Mesendoderm (in vitro differentiated cells): ENCODE measurements at regions not wholly inside any gene's neighbourhood (a gene's known extent, or its start where the extent isn't known, plus 50 kb on each side); places are given as distances from the start of the nearest gene placed in this dataset.
"Not testable (repeated sequence)": the region's sequence is repeated elsewhere in the genome, so short reads cannot be mapped to it uniquely, and the experiment has no call there.

Experiments used
- DNase-seq: peaks from one replicate; pipeline ENCODE4 v3.0.0; 2013
- H2AK5ac ChIP-seq: 2 replicates; pipeline ENCODE4 v1.6.1; 2013; ENCODE audit warnings: low read length, inconsistent platforms
- H2BK120ac ChIP-seq: 2 replicates; pipeline ENCODE4 v1.6.1; 2013; ENCODE audit warnings: low read depth, mild to moderate bottlenecking, low read length, moderate library complexity, mixed read lengths
- H2BK15ac ChIP-seq: replicated peaks from 2 replicates; pipeline ENCODE4 v1.6.1; 2013; ENCODE audit warnings: low read depth, mild to moderate bottlenecking, moderate library complexity
- H2BK5ac ChIP-seq: 2 replicates; pipeline ENCODE4 v1.6.1; 2013; ENCODE audit warnings: low read length, inconsistent platforms
- H3K18ac ChIP-seq: 2 replicates; pipeline ENCODE4 v1.6.1; 2013; ENCODE audit warnings: mild to moderate bottlenecking, low read length, mixed read lengths
- H3K23ac ChIP-seq: one replicate; pipeline ENCODE4 v1.6.1; 2013; ENCODE audit warnings: low read length
- H3K27ac ChIP-seq: 2 replicates; pipeline ENCODE4 v1.5.1; 2013; ENCODE audit warnings: low read depth, mild to moderate bottlenecking, inconsistent platforms, low read length, moderate library complexity
- H3K27me3 ChIP-seq: 2 replicates; pipeline ENCODE4 v1.6.1; 2013; ENCODE audit warnings: low read length, control low read depth, mild to moderate bottlenecking, inconsistent platforms; ENCODE audit not compliant: insufficient read depth, poor library complexity
- H3K36me3 ChIP-seq: 2 replicates; pipeline ENCODE4 v1.6.1; 2013; ENCODE audit warnings: low read length, inconsistent platforms; ENCODE audit not compliant: control insufficient read depth, insufficient read depth
- H3K4ac ChIP-seq: one replicate; pipeline ENCODE4 v1.6.1; 2013; ENCODE audit warnings: low read depth, mild to moderate bottlenecking, low read length, moderate library complexity
- H3K4me1 ChIP-seq: 2 replicates; pipeline ENCODE4 v1.6.1; 2013; ENCODE audit warnings: low read depth, low read length, inconsistent platforms; ENCODE audit not compliant: control insufficient read depth
- H3K4me2 ChIP-seq: 2 replicates; pipeline ENCODE4 v1.6.1; 2013; ENCODE audit warnings: low read length
- H3K4me3 ChIP-seq: 2 replicates; pipeline ENCODE4 v1.5.1; 2013; ENCODE audit warnings: mild to moderate bottlenecking, low read length
- H3K56ac ChIP-seq: one replicate; pipeline ENCODE4 v1.6.1; 2013; ENCODE audit warnings: low read length
- H3K79me1 ChIP-seq: 2 replicates; pipeline ENCODE4 v1.6.1; 2013; ENCODE audit warnings: low read length, inconsistent platforms
- H3K79me2 ChIP-seq: 2 replicates; pipeline ENCODE4 v1.6.1; 2013; ENCODE audit warnings: mild to moderate bottlenecking, low read length; ENCODE audit not compliant: control insufficient read depth, insufficient read depth
- H3K9ac ChIP-seq: 2 replicates; pipeline ENCODE4 v1.6.1; 2013; ENCODE audit warnings: low read length, inconsistent platforms
- H4K5ac ChIP-seq: one replicate; pipeline ENCODE4 v1.6.1; 2013; ENCODE audit warnings: low read length
- H4K8ac ChIP-seq: one replicate; pipeline ENCODE4 v1.6.1; 2013; ENCODE audit warnings: low read depth, mild to moderate bottlenecking, control low read depth, low read length, moderate library complexity
- WGBS: extraction: QIAGEN DNeasy Blood & Tissue Kit; methylation state at CpG from one replicate; pipeline ENCODE4 v1.1.7; 2013; ENCODE audit warnings: low lambda C conversion rate, missing lambda C conversion rate; ENCODE audit not compliant: insufficient coverage; ENCODE audit errors: extremely low coverage; 5-methylcytosine and 5-hydroxymethylcytosine counted together

- Histone ChIP-seq H3K4me3 (no peak overlapping the region), H3K36me3 (no peaks in the 10 kb centered on the region), H4K5ac (no peak overlapping the region), H3K56ac (no peak overlapping the region), H3K4ac (no peak overlapping the region), H3K18ac (no peak overlapping the region), H2BK5ac (no peak overlapping the region), H2BK15ac (no peak overlapping the region), H3K27ac (no peak overlapping the region), H3K27me3 (no peaks in the 10 kb centered on the region), H3K79me2 (no peaks in the 10 kb centered on the region), H2BK120ac (no peak overlapping the region), H4K8ac (no peak overlapping the region), H3K4me2 (no peak overlapping the region), H2AK5ac (no peak overlapping the region), H3K23ac (no peak overlapping the region), H3K4me1 (no peaks in the 10 kb centered on the region), H3K79me1 (no peaks in the 10 kb centered on the region), H3K9ac (no peak overlapping the region)
- WGBS, result no CpG with 5 or more reads among the region's 3 CpGs
- no peak for DNase-seq
These were observed 133.8 kb downstream of the MRPL57 start for GRCh38 chr13:21310220-21310619.

- not testable (repeated sequence) for H2AK5ac ChIP-seq, H2BK5ac ChIP-seq, H4K8ac ChIP-seq, DNase-seq, H3K23ac ChIP-seq, H3K18ac ChIP-seq, H2BK120ac ChIP-seq, H3K79me2 ChIP-seq, H3K27me3 ChIP-seq, H3K36me3 ChIP-seq, H3K4ac ChIP-seq, H3K79me1 ChIP-seq, H3K4me3 ChIP-seq, H3K27ac ChIP-seq, H2BK15ac ChIP-seq, H3K4me1 ChIP-seq, H3K4me2 ChIP-seq, H3K56ac ChIP-seq, H3K9ac ChIP-seq, H4K5ac ChIP-seq
- WGBS, result no CpG with 5 or more reads among the region's 1 CpG
These were observed 138.5 kb downstream of the MRPL57 start for GRCh38 chr13:21314976-21315375.

GRCh38 chr13:21316376-21316775 lies 139.9 kb downstream of the MRPL57 start:
- no peaks in the 10 kb centered on the region for H3K27me3 ChIP-seq
- no peak overlapping the region for H3K9ac ChIP-seq
- no peaks in the 10 kb centered on the region for H3K36me3 ChIP-seq
- no peak overlapping the region for H3K4me3 ChIP-seq
- H4K8ac ChIP-seq, result no peak overlapping the region
- H4K5ac ChIP-seq, result no peak overlapping the region
- H2BK120ac ChIP-seq, result no peak overlapping the region
- H3K23ac ChIP-seq, result no peak overlapping the region
- no peak overlapping the region for H2BK15ac ChIP-seq
- no peaks in the 10 kb centered on the region for H3K79me2 ChIP-seq
- no peak for DNase-seq
- H2AK5ac ChIP-seq, result no peak overlapping the region
- no peak overlapping the region for H3K4ac ChIP-seq
- H3K18ac ChIP-seq, result no peak overlapping the region
- no peaks in the 10 kb centered on the region for H3K4me1 ChIP-seq
- no peak overlapping the region for H3K27ac ChIP-seq
- no peak overlapping the region for H2BK5ac ChIP-seq
- H3K4me2 ChIP-seq, result no peak overlapping the region
- H3K79me1 ChIP-seq, result no peaks in the 10 kb centered on the region
- no peak overlapping the region for H3K56ac ChIP-seq

- Histone ChIP-seq H3K4me3 (no peak overlapping the region), H3K9ac (no peak overlapping the region), H2BK15ac (no peak overlapping the region)
These were observed 140.1 kb downstream of the ZDHHC20 start for GRCh38 chr13:21318891-21319532.

GRCh38 chr13:21319869-21320641 lies 139.0 kb downstream of the ZDHHC20 start:
- H3K79me2 ChIP-seq, result no peaks in the 10 kb centered on the region
- H3K23ac ChIP-seq, result no peak overlapping the region
- no peak overlapping the region for H2AK5ac ChIP-seq

More at GRCh38 chr13:21318891-21319532, 140.1 kb downstream of the ZDHHC20 start:
- no peaks in the 10 kb centered on the region for H3K36me3 ChIP-seq
- DNase-seq, result no peak
- no peaks in the 10 kb centered on the region for H3K4me1 ChIP-seq
- H3K56ac ChIP-seq, result no peak overlapping the region
- H2BK5ac ChIP-seq, result no peak overlapping the region
- no peak overlapping the region for H3K4me2 ChIP-seq
- WGBS, result no CpG with 5 or more reads among the region's 50 CpGs
- no peak overlapping the region for H4K8ac ChIP-seq
- H2BK120ac ChIP-seq, result no peak overlapping the region
- H3K27me3 ChIP-seq, result no peaks in the 10 kb centered on the region
- no peak overlapping the region for H3K18ac ChIP-seq
- no peak overlapping the region for H3K4ac ChIP-seq
- H4K5ac ChIP-seq, result no peak overlapping the region
- no peak overlapping the region for H3K23ac ChIP-seq
- no peak overlapping the region for H3K27ac ChIP-seq
- H2AK5ac ChIP-seq, result no peak overlapping the region
- no peaks in the 10 kb centered on the region for H3K79me1 ChIP-seq
- no peaks in the 10 kb centered on the region for H3K79me2 ChIP-seq

More at GRCh38 chr13:21319869-21320641, 139.0 kb downstream of the ZDHHC20 start:
- Histone ChIP-seq H3K56ac (no peak overlapping the region), H2BK15ac (no peak overlapping the region), H3K79me1 (no peaks in the 10 kb centered on the region), H3K4me1 (no peaks in the 10 kb centered on the region), H3K27ac (no peak overlapping the region), H3K4me2 (no peak overlapping the region), H4K8ac (no peak overlapping the region), H3K36me3 (no peaks in the 10 kb centered on the region), H3K18ac (no peak overlapping the region), H2BK5ac (no peak overlapping the region), H2BK120ac (no peak overlapping the region), H3K4me3 (no peak overlapping the region), H3K4ac (no peak overlapping the region), H3K27me3 (no peaks in the 10 kb centered on the region), H4K5ac (no peak overlapping the region), H3K9ac (no peak overlapping the region)
- no CpG with 5 or more reads among the region's 40 CpGs for WGBS
- no peak for DNase-seq
